HepG2 (cell line): ENCODE measurements at regions not wholly inside any gene's neighbourhood (a gene's known extent, or its start where the extent isn't known, plus 50 kb on each side); places are given as distances from the start of the nearest gene placed in this dataset.

ENCODE experiments used
- MXI1 ChIP-seq: IDR thresholded peaks from 3 replicates; pipeline ENCODE4 v1.6.1; 2012; ENCODE audit warnings: low read depth, low read length, inconsistent platforms, borderline replicate concordance
- SETDB1 ChIP-seq: sonication (generic); formaldehyde crosslinking; IDR thresholded peaks from 2 replicates; pipeline ENCODE4 v1.5.1; 2020; ENCODE audit warnings: missing genetic modification reagents, mild to moderate bottlenecking, borderline replicate concordance
- TF ChIP-seq, protein P1 (sequence below): sonication (generic); formaldehyde crosslinking; IDR thresholded peaks from 2 replicates; pipeline ENCODE4 v1.5.0; 2020; ENCODE audit warnings: mild to moderate bottlenecking, missing genetic modification reagents, moderate library complexity
- TF ChIP-seq, protein P2 (sequence below): sonication (generic); formaldehyde crosslinking; IDR thresholded peaks from 2 replicates; pipeline ENCODE4 v1.4.0; 2020; ENCODE audit warnings: missing genetic modification reagents, mild to moderate bottlenecking, borderline replicate concordance

DNA sequence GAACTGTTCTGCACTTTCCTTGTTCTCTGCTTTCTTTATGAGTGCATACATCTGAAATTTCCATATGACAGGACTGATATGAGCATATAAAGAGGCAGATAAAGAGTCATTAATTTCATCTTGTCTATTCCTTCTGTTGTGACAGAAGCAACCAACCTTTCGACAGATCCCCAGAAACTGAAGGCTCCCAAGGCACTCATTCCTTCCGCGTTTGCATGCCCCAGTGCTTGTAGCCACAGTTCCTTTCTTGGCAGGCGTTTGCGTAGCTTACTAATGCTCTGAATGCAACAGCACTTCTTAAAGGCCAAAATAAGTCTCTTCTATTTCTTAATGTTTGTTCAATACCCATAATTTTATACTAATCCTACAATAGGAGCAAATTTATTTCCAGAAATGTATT lies 94.0 kb upstream of the TBL1X start:
- TF ChIP-seq, protein P1, sequence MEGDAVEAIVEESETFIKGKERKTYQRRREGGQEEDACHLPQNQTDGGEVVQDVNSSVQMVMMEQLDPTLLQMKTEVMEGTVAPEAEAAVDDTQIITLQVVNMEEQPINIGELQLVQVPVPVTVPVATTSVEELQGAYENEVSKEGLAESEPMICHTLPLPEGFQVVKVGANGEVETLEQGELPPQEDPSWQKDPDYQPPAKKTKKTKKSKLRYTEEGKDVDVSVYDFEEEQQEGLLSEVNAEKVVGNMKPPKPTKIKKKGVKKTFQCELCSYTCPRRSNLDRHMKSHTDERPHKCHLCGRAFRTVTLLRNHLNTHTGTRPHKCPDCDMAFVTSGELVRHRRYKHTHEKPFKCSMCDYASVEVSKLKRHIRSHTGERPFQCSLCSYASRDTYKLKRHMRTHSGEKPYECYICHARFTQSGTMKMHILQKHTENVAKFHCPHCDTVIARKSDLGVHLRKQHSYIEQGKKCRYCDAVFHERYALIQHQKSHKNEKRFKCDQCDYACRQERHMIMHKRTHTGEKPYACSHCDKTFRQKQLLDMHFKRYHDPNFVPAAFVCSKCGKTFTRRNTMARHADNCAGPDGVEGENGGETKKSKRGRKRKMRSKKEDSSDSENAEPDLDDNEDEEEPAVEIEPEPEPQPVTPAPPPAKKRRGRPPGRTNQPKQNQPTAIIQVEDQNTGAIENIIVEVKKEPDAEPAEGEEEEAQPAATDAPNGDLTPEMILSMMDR (CRISPR knock-in tag): no peak
- TF ChIP-seq SETDB1 (no peak), MXI1 (no peak)
- TF ChIP-seq, protein P2, sequence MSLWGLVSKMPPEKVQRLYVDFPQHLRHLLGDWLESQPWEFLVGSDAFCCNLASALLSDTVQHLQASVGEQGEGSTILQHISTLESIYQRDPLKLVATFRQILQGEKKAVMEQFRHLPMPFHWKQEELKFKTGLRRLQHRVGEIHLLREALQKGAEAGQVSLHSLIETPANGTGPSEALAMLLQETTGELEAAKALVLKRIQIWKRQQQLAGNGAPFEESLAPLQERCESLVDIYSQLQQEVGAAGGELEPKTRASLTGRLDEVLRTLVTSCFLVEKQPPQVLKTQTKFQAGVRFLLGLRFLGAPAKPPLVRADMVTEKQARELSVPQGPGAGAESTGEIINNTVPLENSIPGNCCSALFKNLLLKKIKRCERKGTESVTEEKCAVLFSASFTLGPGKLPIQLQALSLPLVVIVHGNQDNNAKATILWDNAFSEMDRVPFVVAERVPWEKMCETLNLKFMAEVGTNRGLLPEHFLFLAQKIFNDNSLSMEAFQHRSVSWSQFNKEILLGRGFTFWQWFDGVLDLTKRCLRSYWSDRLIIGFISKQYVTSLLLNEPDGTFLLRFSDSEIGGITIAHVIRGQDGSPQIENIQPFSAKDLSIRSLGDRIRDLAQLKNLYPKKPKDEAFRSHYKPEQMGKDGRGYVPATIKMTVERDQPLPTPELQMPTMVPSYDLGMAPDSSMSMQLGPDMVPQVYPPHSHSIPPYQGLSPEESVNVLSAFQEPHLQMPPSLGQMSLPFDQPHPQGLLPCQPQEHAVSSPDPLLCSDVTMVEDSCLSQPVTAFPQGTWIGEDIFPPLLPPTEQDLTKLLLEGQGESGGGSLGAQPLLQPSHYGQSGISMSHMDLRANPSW: no peak
